Tibial nerve (tissue), 4 donors: ENCODE measurements at regions not wholly inside any gene's neighbourhood (a gene's known extent, or its start where the extent isn't known, plus 50 kb on each side); places are given as distances from the start of the nearest gene placed in this dataset.

ENCODE experiments used
- DNase-seq, 2 donors: peaks; one replicate each; pipeline ENCODE4 v3.0.0-alpha.2; 2019; ENCODE audit warnings: low spot score in 2 of 2
- H3K27ac ChIP-seq, 4 donors: fragments of 200-600 bp; sonication (generic) in 3 of 4; one replicate each; pipeline ENCODE4 v1.5.1; 2017 to 2019; ENCODE audit warnings: mild to moderate bottlenecking in 1 of 4
- H3K27me3 ChIP-seq, 2 donors: fragments of 200-600 bp; sonication (generic) in 1 of 2; one replicate each; pipeline versions ENCODE4 v1.5.1 to v1.6.0; 2017 to 2019
- H3K36me3 ChIP-seq, 3 donors: fragments of 200-600 bp; sonication (generic); one replicate each; pipeline ENCODE4 v1.5.1; 2018 to 2019
- H3K4me1 ChIP-seq, 4 donors: fragments of 200-600 bp; sonication (generic) in 3 of 4; one replicate each; pipeline ENCODE4 v1.5.1; 2017 to 2019
- H3K4me3 ChIP-seq, 4 donors: fragments of 200-600 bp; sonication (generic) in 3 of 4; one replicate each; pipeline ENCODE4 v1.5.1; 2017 to 2019; ENCODE audit warnings: mild to moderate bottlenecking in 1 of 4, moderate library complexity in 1 of 4
- H3K9me3 ChIP-seq, 4 donors: fragments of 200-600 bp; sonication (generic) in 3 of 4; one replicate each; pipeline ENCODE4 v1.5.1; 2017 to 2019
- CTCF ChIP-seq, 5 experiments: fragments of 200-600 bp in 3 of 5; fragments of 450-650 bp in 2 of 5; sonication (generic) in 3 of 5; IDR thresholded peaks; one replicate each; pipeline ENCODE4 v1.5.1; 2016 to 2019; ENCODE audit warnings: antibody characterized with exemption in 5 of 5, mild to moderate bottlenecking in 3 of 5, moderate library complexity in 2 of 5
- EP300 ChIP-seq, 2 donors: sonication (generic); formaldehyde crosslinking; IDR thresholded peaks; one replicate each; pipeline ENCODE4 v1.6.1; 2017; ENCODE audit warnings: antibody characterized with exemption in 2 of 2, mild to moderate bottlenecking in 1 of 2
- POLR2A ChIP-seq, 2 donors: fragments of 450-650 bp; IDR thresholded peaks; one replicate each; pipeline ENCODE4 v1.6.1; 2017; ENCODE audit warnings: antibody characterized with exemption in 2 of 2, mild to moderate bottlenecking in 2 of 2, moderate library complexity in 2 of 2
- WGBS, 2 donors: methylation state at CpG; one replicate each; pipeline ENCODE4 v1.1.5; 2018; 5-methylcytosine and 5-hydroxymethylcytosine counted together

- WGBS, 2 donors, result 61 to 70% methylated on average over 3 of the region's 3 CpGs
Observed at GRCh38 chr7:53658951-53659350, 623.5 kb downstream of the POM121L12 start.

GRCh38 chr7:53661645-53662217 lies 626.3 kb downstream of the POM121L12 start:
- H3K9me3 ChIP-seq, result peaks cover 0 to 4% (median 0%) of the 10 kb centered on the region in 4 donors
- no peak for TF ChIP-seq POLR2A (IDR thresholded peaks at IDR 0.05)
- no peak for TF ChIP-seq CTCF (IDR thresholded peaks at IDR 0.05)
- TF ChIP-seq EP300 (IDR thresholded peaks at IDR 0.05), result no peak

More at GRCh38 chr7:53658951-53659350, 623.5 kb downstream of the POM121L12 start:
- no peaks in the 10 kb centered on the region for H3K4me1 ChIP-seq
- H3K36me3 ChIP-seq, result no peaks in the 10 kb centered on the region
- TF ChIP-seq EP300 (IDR thresholded peaks at IDR 0.05), result no peak
- TF ChIP-seq POLR2A (IDR thresholded peaks at IDR 0.05), result no peak
- TF ChIP-seq CTCF (IDR thresholded peaks at IDR 0.05), result no peak
- no peaks in the 10 kb centered on the region for H3K27me3 ChIP-seq
- H3K4me3 ChIP-seq, result no peak overlapping the region
- H3K27ac ChIP-seq, result no peak overlapping the region
- no peak for DNase-seq
- H3K9me3 ChIP-seq, result no peaks in the 10 kb centered on the region

GRCh38 chr7:53672681-53673080 lies 637.2 kb downstream of the POM121L12 start:
- H3K36me3 ChIP-seq, result no peaks in the 10 kb centered on the region
- no peak for TF ChIP-seq EP300 (IDR thresholded peaks at IDR 0.05)
- no peak for TF ChIP-seq CTCF (IDR thresholded peaks at IDR 0.05)
- no peak for TF ChIP-seq POLR2A (IDR thresholded peaks at IDR 0.05)
- no peaks in the 10 kb centered on the region for H3K4me1 ChIP-seq
- DNase-seq, result no peak
- H3K27ac ChIP-seq, result no peak overlapping the region
- no peaks in the 10 kb centered on the region for H3K9me3 ChIP-seq
- no peaks in the 10 kb centered on the region for H3K27me3 ChIP-seq
- H3K4me3 ChIP-seq, result no peak overlapping the region
- WGBS, 2 donors, result 64 to 70% methylated on average over 1 of the region's 1 CpG

More at GRCh38 chr7:53661645-53662217, 626.3 kb downstream of the POM121L12 start:
- DNase-seq, result no peak
- Histone ChIP-seq H3K4me3 (no peak overlapping the region), H3K27me3 (no peaks in the 10 kb centered on the region), H3K36me3 (no peaks in the 10 kb centered on the region), H3K4me1 (no peaks in the 10 kb centered on the region), H3K27ac (no peak overlapping the region)
- WGBS, 2 donors, result 71 to 81% methylated on average over 4 of the region's 4 CpGs

GRCh38 chr7:53675835-53676234 lies 640.4 kb downstream of the POM121L12 start:
- TF ChIP-seq CTCF (IDR thresholded peaks at IDR 0.05) (no peak), POLR2A (IDR thresholded peaks at IDR 0.05) (no peak), EP300 (IDR thresholded peaks at IDR 0.05) (no peak)
- Histone ChIP-seq H3K27me3 (no peaks in the 10 kb centered on the region), H3K27ac (no peak overlapping the region), H3K36me3 (no peaks in the 10 kb centered on the region), H3K4me3 (no peak overlapping the region), H3K9me3 (no peaks in the 10 kb centered on the region), H3K4me1 (no peaks in the 10 kb centered on the region)
- DNase-seq, result no peak
- 88 to 97% methylated on average over 1 of the region's 1 CpG for WGBS, 2 donors

GRCh38 chr7:53684693-53685092 lies 649.3 kb downstream of the POM121L12 start:
- no peaks in the 10 kb centered on the region for H3K27me3 ChIP-seq
- H3K27ac ChIP-seq, result no peak overlapping the region
- no peak overlapping the region for H3K4me3 ChIP-seq
- H3K9me3 ChIP-seq, result no peaks in the 10 kb centered on the region
- H3K36me3 ChIP-seq, result no peaks in the 10 kb centered on the region
- 79 to 84% methylated on average over 3 of the region's 3 CpGs for WGBS, 2 donors
- DNase-seq, result no peak
- TF ChIP-seq CTCF (IDR thresholded peaks at IDR 0.05) (no peak), EP300 (IDR thresholded peaks at IDR 0.05) (no peak), POLR2A (IDR thresholded peaks at IDR 0.05) (no peak)
- no peaks in the 10 kb centered on the region for H3K4me1 ChIP-seq
